ENCODE measurements at regions not wholly inside any gene's neighbourhood (a gene's known extent, or its start where the extent isn't known, plus 50 kb on each side); places are given as distances from the start of the nearest gene placed in this dataset.
"Not testable (repeated sequence)": the region's sequence is repeated elsewhere in the genome, so short reads cannot be mapped to it uniquely, and the experiment has no call there.

DNA sequence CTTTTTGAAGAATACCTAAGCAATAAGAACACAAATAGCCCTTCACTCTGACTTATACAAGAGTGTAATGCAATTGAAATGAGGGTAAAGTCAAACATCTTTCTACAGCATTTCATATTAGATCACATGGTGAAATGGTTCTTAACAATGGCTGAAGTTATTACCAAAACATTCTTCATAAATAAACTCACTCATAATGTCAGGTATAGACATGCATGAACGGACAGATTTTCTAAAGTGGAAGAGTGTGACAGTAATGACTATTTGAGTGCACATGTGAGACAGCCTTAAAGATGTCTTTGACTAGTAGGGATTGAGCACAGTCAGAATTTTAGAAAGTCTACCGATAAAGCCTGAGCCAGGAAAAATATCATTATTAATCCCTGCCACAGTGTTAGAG, 471.0 kb downstream of the ZPLD1 start:
- no peak for DNase-seq

DNA sequence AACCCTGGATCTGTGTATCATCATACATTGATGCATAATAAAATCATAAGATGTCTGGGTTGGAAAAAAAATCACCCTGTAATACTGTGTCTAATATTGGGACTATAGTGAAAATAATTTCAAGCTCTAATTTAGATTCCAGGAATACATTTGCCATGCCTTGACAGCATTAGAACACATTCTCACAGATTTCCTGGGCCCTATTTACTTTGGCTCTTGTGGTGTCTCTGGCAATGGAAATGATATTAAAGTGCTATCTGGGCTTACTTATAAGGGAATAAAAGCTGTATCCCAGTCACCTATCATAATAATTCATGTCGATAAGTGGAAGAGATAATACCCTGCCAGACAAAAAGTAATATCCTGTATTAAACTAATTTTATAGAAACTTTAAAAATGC, 472.0 kb downstream of the ZPLD1 start:
- DNase-seq = no peak

DNA sequence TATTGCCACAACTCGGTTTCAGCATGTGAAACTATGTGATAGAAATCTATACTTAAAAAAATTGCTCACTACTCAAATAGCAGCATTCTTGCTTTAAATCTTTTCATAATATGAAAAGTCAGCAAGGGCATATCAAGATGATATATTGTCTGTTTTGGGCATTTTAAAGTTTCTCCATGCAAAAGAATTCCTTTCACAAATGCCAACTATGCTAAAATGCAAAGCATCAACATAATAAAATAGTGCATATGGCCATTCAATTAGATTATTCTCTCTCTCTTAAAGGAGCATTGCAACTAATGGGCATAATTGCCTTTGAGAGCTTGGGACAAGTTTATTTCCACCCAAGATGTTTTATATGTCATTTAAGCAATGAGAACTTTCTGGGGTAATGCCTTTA, 475.1 kb downstream of the ZPLD1 start:
- DNase-seq = no peak

DNA sequence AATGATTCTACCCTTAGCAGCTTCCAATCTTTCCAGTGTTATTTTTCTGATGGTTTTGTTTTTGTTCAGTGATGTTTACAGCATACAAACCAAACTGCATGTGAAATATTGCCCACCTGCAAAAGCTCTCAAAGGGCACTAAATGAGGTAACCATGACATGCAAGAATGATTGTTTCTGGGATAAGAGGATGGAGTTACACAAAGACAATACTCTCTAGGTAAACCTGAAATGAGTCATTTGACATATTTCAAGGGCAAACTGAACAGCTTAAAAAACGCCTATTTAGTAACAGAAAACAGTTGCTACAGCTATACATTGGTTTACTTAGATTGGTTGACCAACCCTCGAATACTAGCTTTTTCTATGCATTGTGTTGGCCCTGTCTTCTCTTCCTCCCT, 481.7 kb downstream of the ZPLD1 start:
- DNase-seq = no peak

DNA sequence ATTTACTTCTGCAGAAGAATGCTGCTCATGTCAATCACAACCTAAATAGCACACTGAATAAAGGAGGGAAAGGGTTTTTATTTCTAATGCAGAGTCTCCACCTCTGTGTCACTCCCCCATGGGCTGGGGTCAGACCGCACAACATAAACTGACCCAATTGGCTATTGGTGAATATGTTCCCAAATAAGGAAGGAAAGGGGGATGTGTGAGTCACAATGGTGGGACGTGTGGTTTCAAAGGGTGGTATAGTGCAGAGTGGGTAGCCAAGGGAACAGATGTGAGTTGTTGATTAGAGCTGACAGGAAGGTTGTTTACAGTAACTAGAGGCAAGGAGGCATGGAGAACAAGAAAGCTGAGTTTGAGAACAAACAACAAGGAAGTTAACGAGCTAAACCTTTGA, 491.8 kb downstream of the ZPLD1 start:
- DNase-seq = no peak

DNA sequence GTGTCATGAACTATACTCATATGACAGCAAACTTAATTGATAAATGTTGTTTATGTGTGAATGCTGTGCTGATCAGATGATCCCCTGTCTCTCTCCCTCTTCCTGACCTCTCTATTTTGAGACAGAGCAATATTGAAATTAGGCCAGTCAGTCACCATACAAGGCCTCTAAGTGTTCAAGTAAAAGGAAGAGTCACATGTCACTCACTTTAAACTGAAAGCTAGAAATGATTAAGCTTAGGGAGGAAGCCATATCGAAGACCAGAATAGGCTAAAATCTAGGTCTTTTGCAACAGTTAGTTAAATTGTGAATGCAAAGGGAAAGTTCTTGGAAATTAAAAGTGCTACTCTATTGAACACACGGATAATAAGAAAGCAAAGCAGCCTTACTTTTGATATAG, 498.6 kb downstream of the ZPLD1 start:
- no peak for DNase-seq

DNA sequence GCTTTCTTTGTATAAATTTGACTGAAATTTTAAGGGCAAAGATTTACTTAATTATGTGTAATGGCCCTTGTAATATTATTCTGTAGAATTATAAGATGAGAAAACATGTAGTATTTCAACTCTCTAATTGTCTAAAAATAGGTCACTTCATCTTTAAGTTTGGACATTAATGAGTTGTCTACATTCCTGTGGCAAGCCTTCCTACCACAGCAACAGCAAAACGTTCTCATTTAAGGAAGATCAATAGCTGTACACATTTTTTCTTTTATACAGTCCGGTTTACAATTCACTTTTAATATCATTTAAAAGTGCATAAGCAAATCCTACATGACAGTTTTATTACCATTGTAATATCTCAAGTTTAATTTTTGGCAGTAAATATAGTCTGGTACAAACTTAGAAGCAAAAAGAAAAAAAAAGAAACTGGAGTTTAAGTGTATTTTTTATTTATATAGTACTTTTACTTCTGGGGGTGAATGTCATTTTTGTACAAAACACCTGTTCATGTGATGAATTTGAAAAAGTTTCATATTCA, 501.8 kb downstream of the ZPLD1 start:
- no peak for DNase-seq

DNA sequence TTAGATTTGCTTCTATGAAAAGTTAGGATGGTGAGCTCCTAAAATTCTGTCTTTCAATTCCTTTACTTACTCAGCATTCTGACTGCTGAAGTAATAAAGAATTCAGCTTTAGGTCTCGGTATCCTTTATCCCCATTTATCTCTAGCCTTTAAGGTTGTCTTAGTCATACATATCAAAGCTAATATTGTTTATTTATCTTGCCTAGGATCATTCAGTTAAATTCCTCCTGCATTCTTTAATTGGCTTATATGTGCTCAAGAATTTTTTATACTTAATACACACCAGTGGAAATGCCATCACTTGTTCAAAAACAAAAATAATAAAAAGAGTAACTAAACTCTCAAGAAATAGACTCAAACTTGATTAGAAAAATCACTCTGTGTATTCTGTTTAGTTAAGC, 507.0 kb downstream of the ZPLD1 start:
- DNase-seq = no peak

DNA sequence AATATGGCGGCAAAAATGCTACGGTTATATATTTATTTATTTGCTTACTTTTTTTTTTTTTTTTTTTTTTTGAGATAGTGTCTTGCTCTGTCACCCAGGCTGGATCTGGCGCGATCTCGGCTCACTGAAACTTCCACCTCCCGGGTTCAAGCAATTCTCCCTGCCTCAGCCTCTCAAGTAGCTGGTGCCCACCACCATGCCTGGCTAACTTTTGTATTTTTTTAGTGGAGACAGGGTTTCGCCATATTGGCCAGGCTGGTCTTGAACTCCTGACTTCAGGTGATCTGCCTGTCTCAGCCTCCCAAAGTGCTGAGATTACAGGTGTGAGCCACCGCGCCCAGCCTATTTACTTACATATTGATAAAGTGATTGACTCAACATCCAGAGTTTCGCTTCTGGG, 511.6 kb downstream of the ZPLD1 start:
- DNase-seq = not testable (repeated sequence)

DNA sequence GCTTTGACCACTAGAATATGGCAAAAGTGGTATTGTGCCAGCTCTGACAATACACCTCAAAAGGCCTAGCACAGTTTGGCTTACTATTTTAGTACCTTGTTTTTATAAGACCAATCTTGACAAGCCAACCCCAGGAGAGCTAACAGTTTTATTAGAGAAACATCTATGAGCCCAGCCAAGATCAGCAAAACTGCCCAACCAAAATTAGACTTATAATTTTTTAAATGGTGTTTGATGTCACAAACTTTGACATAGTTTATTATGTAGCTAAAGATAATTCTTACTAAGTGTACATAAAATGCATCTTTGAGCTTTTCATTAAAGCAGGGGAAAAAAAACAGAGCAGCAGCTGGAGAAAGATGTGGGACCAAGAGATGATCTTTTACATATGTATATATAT, 537.5 kb downstream of the ZPLD1 start:
- no peak for DNase-seq

DNA sequence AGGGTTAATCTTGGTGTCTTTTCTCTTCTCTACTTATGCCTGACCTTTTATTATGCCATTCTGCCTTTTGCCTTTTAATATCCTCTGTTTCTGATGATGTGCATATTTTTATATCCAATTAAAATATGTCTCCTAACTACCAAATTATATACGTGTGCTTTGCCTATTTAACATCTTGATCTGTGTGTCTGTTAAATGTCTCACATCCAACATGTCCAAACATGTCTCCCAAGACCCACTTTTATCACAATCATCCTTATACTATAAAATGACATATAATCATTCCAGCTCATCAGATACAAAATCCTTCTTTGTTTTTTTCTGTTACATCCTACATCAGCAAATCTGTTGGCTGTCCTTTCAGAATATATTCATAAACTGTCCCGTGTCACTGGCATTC, 539.5 kb downstream of the ZPLD1 start:
- DNase-seq = no peak

DNA sequence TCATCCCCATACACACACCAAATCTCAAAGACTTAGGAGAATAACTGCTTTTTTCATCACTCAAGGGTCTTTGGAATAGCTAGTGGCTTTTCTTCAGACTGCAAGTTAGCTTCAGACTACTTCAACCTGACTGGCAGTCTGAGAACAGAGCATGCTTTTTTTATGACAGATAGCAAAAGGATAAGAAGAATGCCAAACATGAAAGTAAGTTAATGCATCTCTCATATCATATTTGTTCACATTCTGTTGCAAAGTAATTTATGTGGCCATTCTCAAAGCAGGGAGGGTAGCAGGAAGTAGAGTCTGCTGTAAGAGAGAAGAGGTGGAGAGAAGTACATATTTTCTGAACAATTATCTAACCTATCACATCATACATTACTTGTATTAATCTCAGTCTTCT, 544.4 kb downstream of the ZPLD1 start:
- no peak for DNase-seq

DNA sequence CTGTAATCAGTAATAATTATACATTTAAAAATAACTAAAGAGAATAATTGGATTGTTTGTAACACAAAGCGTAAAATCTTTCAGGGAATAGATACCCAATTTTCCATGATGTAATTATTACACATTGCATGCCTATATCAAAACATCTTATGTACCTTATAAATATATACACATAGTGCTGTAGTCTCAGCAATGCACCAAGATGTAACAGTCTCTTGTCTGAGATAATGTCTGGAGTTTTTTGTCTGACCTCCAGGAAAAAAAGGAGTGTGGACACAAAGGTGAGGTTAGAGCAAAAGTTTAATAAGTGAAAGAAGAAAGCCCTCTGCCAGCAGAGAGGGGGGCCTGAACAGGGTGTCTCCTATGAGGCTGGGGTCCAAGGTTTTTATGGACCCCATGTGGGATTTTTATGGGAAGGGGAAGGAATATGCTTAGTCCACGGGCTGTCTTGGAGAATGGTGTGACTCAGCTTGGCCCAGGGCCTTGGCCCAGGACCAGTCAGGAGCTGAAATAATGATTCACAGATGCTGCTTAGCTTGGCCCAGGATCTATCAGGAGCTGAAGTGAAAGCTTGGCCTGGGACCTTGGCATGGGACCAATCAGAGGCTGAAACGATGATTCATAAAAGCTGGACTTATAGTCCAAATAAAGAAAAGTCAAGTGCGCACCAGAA, 545.0 kb downstream of the ZPLD1 start:
- DNase-seq = peak; percentile 96

DNA sequence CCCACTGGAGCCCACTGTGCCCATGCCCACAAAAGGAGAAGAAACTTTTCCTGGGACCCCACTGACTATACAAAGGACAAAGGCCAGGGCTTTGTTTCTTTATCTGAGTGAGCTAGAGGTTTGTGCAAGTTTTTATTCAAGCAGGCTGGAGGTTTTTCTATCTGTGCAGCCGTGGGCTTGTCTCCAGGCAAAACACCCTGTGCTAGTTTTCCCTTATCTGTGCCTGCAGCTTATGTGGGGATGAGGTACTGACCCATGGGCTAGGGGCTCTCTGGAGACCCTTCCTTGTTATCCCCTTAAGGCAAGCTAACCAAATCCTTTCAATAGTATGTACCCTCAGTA, 545.5 kb downstream of the ZPLD1 start:
- no peak for DNase-seq

DNA sequence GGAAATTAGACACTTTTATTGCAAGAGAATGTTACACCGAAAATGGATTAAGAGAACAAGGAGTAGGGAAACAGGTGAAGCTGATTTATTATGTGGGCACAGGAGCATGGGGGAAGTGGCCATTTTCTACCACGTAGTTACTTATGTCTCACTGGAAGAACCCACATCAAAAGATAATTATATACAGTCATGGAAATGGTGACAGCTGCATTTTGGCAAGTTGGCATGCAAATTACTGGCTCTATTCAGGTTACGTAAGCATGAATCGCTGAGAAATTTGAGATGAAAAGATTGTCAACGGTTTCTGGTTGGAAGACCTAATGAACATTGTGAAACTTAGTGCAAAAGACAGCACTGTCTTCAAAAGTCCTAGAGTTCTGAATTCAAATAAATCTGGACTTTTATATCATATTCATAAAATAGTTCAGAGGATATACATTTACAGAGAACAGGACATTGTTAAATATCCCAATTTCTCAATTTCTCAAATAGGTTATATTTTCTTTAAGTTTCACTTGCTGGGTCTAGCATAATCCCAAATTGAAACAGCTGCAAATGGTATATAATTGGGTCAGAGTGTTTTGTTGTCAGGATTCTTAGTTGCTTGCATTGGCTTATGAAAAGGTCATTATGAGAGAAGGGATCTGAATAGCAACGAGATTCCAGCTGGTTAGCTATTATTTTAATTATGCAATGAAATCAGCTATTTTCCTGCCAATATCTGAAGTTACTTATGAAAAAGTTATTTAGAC, 567.8 kb downstream of the ZPLD1 start:
- DNase-seq = no peak

DNA sequence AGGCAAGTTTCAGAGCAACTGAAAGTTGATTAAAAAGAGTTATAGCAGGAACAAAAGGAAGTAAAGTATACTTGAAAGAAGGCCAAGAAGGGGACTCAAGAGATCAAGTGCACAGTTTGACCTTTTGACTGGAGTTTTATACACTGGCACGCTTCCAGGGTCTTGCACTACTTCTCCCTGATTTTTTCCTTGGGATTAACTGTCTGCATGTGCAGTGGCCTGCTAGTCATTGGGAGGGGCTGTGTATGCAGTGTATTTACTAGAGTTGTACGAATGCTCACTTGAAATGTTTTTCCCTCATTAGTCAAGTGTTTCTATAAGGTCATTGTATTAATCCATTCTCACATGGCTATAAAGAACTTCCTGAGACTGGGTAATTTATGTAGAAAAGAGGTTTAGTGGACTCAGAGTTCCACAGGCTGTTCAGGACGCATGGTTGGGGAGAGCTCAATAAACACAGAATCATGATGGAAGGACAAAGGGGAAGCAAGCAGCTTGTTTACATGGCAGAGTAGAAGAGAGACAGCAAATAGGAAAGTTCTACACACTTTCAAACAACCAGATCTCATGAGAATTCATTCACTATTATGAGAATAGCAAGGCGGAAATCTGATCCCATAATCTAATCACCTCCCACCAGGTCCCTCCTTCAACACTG, 571.8 kb downstream of the ZPLD1 start:
- DNase-seq = peak; percentile 11

DNA sequence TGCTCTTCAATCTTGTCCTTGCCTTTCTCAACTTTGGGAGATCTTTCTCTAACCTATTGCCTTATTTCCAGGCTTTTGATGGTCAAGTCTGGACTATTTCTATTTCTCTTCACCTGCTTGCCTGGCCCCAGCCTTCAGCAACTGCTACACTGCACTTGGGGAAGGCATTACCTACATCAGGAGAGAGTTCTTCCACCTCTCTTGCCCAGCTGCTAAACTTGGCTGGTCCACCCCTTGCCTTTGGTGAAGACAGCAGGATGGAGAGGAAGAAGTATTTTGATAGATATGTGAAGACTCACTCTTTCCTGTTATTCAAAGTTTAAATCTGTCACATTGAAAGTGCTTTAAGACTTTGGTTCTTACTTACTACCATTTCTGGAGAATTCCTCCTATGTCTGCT, 574.8 kb downstream of the ZPLD1 start:
- DNase-seq = no peak

DNA sequence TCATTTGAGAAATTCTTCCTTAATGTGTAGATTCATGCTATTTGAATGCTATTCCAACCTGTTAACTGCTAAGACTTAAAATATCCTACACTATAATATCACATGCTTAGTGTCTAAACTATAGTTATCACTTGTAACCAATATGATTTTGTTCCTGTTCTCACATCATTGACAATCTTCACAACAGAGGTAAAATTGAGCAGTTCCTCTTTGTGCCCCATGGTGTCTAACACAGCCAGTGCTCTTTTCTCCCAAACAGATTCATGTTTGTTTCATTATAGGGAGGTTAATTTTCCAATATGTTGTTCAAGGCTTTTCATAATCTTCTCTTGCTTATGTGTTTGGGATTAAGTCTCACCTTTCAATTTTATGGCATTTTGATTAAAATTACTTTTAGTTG, 591.1 kb downstream of the ZPLD1 start:
- DNase-seq = no peak

DNA sequence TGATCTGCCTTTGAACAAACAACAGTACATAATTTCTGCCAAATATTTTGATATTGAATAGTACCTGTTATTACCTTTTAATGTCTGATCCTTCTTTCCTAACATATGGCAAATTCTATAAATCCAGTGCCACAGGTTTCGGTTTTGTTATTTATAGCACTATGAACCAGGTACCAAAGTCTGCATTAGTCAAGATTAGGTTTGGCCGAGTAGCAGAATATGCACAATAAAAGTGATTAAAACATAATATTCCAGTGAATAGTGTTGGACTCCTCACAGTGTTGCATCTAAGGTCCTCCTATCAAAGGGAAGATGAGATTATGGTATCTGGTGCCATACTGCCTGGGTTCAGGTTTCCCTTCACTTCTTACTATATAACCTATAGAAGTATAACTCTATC, 599.0 kb downstream of the ZPLD1 start:
- no peak for DNase-seq

DNA sequence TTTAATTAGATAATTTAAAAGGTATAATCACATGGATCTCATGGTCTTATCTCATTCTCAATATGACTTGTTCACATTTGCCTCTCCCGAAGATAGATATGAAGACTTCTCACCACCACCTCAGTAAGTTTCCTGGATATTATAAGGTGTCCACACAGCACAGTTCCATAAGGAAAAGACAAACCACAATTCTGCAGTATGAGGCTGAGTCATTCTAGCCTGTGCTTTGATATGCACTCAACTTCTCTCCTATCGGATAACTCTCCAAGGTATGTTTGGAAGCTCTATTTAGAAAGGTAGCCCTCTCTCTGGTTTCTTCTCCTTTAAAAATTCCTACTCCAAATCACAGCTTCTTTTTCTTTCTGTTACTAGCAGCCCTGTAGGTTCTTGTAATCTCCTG, 612.8 kb downstream of the ZPLD1 start:
- DNase-seq = no peak

DNA sequence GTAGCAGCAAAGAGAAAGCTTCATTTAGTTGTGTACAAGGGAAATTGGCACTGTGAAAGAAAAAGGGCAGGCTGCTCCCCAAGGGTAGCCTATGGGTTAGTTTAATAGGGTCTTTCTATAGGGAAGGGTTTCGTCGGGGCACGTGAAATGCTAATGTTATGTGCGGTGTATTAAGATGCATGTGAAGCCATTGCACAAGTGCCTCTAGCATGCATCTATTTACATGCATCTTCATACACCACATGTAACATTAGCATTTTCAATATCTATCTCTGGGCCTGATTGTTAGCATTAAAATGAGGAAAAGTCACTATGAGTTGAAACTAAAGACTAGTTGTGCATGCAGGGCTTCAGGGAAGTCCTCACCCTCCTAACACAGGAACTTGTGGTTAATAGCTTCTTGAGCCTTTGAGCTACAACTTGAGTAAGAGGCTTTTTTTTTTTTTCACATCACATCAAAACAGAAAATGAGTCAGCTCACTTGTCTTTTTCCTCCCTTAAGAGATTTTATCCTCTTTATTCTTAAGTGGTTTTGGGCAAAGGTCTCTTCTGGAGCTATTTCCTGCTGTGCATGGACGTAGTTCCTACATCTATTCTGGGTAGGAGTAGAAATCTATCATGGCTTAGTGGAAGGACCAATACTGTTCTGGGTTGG, 613.4 kb downstream of the ZPLD1 start:
- no peak for DNase-seq

DNA sequence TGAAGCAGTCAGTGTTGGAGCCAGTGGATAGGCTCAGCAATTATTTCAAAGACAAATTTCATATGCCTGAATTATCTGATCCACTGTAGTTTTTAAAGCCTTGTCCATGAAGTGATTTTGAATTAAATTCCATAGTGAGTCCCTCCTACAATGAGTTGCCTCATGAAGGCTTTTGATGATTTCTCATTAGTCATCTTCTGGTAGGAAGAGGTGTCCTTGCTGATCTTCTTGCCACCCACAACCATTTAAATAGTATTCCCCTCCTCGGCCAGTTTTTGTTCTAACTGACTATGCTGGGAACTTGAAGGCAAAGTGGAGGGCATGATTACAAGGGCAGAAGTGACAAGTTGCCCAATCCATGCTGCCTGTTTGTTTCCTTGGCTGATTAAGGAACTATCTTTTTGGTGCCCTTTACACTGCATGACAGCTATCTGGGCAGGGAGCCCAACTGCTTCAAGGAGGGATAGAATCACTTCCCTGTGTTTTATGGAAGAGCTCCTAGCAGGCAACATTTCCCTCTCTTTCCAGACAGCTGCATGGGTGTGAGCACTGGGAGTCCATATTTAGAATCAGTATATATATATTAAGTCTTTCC, 617.5 kb downstream of the ZPLD1 start:
- DNase-seq = peak; percentile 28
